Keratinocyte (primary cell): ENCODE measurements at regions not wholly inside any gene's neighbourhood (a gene's known extent, or its start where the extent isn't known, plus 50 kb on each side); places are given as distances from the start of the nearest gene placed in this dataset.

Experiments
- EZH2 ChIP-seq: IDR thresholded peaks from one replicate; pipeline ENCODE4 v1.6.1; 2012; ENCODE audit warnings: inconsistent platforms, mild to moderate bottlenecking, low read length, moderate library complexity
- TF ChIP-seq, protein P1 (sequence below), 3 experiments: IDR thresholded peaks in 1 of 3; conservative IDR thresholded peaks in 1 of 3; optimal IDR thresholded peaks in 1 of 3; 2 replicates in 2 of 3; 3 replicates in 1 of 3; pipeline versions ENCODE3 to v1.5.1; 2011; ENCODE audit warnings: low read length in 3 of 3, mild to moderate bottlenecking in 3 of 3, moderate library complexity in 2 of 3, control low read depth in 1 of 3, inconsistent platforms in 1 of 3; ENCODE audit not compliant: insufficient read depth in 2 of 3; ENCODE audit errors: extremely low read depth in 1 of 3

GRCh38 chr17:45660474-45660873, 123.6 kb upstream of the CRHR1 start:
- TF ChIP-seq, protein P1, sequence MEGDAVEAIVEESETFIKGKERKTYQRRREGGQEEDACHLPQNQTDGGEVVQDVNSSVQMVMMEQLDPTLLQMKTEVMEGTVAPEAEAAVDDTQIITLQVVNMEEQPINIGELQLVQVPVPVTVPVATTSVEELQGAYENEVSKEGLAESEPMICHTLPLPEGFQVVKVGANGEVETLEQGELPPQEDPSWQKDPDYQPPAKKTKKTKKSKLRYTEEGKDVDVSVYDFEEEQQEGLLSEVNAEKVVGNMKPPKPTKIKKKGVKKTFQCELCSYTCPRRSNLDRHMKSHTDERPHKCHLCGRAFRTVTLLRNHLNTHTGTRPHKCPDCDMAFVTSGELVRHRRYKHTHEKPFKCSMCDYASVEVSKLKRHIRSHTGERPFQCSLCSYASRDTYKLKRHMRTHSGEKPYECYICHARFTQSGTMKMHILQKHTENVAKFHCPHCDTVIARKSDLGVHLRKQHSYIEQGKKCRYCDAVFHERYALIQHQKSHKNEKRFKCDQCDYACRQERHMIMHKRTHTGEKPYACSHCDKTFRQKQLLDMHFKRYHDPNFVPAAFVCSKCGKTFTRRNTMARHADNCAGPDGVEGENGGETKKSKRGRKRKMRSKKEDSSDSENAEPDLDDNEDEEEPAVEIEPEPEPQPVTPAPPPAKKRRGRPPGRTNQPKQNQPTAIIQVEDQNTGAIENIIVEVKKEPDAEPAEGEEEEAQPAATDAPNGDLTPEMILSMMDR (optimal IDR thresholded peaks at IDR 0.05 in 1 of 3, IDR thresholded peaks at IDR 0.05 in 1 of 3, conservative IDR thresholded peaks at IDR 0.05 in 1 of 3; ENCODE audit: extremely low read depth in 1 of 3, insufficient read depth in 2 of 3, low read length in 3 of 3) = no peak
- TF ChIP-seq EZH2 = no peak
